DMS153 treated with DMSO at 0.1 percent for 48 hours (cell line): ENCODE measurements at regions not wholly inside any gene's neighbourhood (a gene's known extent, or its start where the extent isn't known, plus 50 kb on each side); places are given as distances from the start of the nearest gene placed in this dataset.

Source experiments
- DNase-seq: peaks from one replicate; lab custom pipeline; 2025; ENCODE audit not compliant: unreplicated experiment; lab: John Stamatoyannopoulos, UW

GRCh38 chr4:66091786-66092185 lies 421.5 kb upstream of the EPHA5 start:
- DNase-seq, result no peak

GRCh38 chr4:66073961-66074360 lies 403.7 kb upstream of the EPHA5 start:
- no peak for DNase-seq

GRCh38 chr4:66071911-66072310 lies 401.6 kb upstream of the EPHA5 start:
- DNase-seq, result no peak

GRCh38 chr4:66062921-66063320 lies 392.6 kb upstream of the EPHA5 start:
- no peak for DNase-seq

- DNase-seq, result no peak
These were observed 391.8 kb upstream of the EPHA5 start for GRCh38 chr4:66062044-66062443.

- no peak for DNase-seq
These were observed 389.3 kb upstream of the EPHA5 start for GRCh38 chr4:66059556-66059955.

GRCh38 chr4:66059136-66059535 lies 388.8 kb upstream of the EPHA5 start:
- DNase-seq, result no peak

- DNase-seq, result no peak
These were observed 385.7 kb upstream of the EPHA5 start for GRCh38 chr4:66055999-66056398.

- no peak for DNase-seq
These were observed 382.1 kb upstream of the EPHA5 start for GRCh38 chr4:66052426-66052825.

GRCh38 chr4:66048861-66049260 lies 378.6 kb upstream of the EPHA5 start:
- no peak for DNase-seq

- DNase-seq, result no peak
These were observed 375.6 kb upstream of the EPHA5 start for GRCh38 chr4:66045913-66046312.

- no peak for DNase-seq
These were observed 365.4 kb upstream of the EPHA5 start for GRCh38 chr4:66035701-66036100.

- DNase-seq, result no peak
These were observed 364.4 kb upstream of the EPHA5 start for GRCh38 chr4:66034671-66035070.

GRCh38 chr4:66034262-66034661 lies 364.0 kb upstream of the EPHA5 start:
- no peak for DNase-seq

- no peak for DNase-seq
These were observed 362.3 kb upstream of the EPHA5 start for GRCh38 chr4:66032571-66032970.

GRCh38 chr4:66028668-66029067 lies 358.4 kb upstream of the EPHA5 start:
- no peak for DNase-seq

- DNase-seq, result no peak
These were observed 352.8 kb upstream of the EPHA5 start for GRCh38 chr4:66023061-66023460.

- no peak for DNase-seq
These were observed 347.4 kb upstream of the EPHA5 start for GRCh38 chr4:66017671-66018070.

- DNase-seq, result no peak
These were observed 346.0 kb upstream of the EPHA5 start for GRCh38 chr4:66016240-66016639.

- DNase-seq, result no peak
These were observed 344.0 kb upstream of the EPHA5 start for GRCh38 chr4:66014146-66014765.

- DNase-seq, result peak; percentile 61
These were observed 330.3 kb upstream of the EPHA5 start for GRCh38 chr4:66000510-66001117.

- DNase-seq, result peak; percentile 46
These were observed 329.2 kb upstream of the EPHA5 start for GRCh38 chr4:65999518-65999871.
